ENCODE measurements at regions not wholly inside any gene's neighbourhood (a gene's known extent, or its start where the extent isn't known, plus 50 kb on each side); places are given as distances from the start of the nearest gene placed in this dataset.

DNA sequence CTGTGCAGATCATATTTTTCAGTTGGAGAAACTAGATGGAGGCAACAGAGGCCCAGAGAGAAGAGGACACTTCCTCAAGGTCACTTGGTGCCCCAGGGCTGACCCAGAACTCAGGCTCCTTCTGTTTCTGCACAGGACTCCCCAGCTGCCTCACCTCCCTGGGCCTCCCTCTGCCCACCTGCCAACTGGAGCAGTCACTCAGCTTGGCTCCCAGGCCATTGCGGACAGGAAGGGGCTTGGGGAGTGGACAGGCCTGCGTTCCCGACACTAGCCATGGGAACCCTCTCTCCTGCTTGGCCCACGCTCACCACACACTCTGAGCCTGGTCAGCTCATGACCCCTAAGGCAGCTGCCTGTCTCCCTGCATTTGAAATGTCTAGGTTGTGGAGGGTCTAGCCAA lies 78.1 kb upstream of the BRD7 start:
- Histone ChIP-seq H3K27ac (no peak overlapping the region), H3K4me3 (no peak overlapping the region), H3K9me3 (peaks cover under 1% of the 10 kb centered on the region), H3K4me1 (ENCODE audit: control insufficient read depth in 1 of 2, low read depth in 2 of 2) (no peaks in the 10 kb centered on the region), H3K36me3 (no peaks in the 10 kb centered on the region), H3K27me3 (replicated peaks; ENCODE audit: insufficient read depth) (no peaks in the 10 kb centered on the region)
- DNase-seq (ENCODE audit: low spot score), result no peak
- ATAC-seq (ENCODE audit: insufficient number of reproducible peaks, low FRiP score, low read depth), result no peak
- TF ChIP-seq, protein P1, sequence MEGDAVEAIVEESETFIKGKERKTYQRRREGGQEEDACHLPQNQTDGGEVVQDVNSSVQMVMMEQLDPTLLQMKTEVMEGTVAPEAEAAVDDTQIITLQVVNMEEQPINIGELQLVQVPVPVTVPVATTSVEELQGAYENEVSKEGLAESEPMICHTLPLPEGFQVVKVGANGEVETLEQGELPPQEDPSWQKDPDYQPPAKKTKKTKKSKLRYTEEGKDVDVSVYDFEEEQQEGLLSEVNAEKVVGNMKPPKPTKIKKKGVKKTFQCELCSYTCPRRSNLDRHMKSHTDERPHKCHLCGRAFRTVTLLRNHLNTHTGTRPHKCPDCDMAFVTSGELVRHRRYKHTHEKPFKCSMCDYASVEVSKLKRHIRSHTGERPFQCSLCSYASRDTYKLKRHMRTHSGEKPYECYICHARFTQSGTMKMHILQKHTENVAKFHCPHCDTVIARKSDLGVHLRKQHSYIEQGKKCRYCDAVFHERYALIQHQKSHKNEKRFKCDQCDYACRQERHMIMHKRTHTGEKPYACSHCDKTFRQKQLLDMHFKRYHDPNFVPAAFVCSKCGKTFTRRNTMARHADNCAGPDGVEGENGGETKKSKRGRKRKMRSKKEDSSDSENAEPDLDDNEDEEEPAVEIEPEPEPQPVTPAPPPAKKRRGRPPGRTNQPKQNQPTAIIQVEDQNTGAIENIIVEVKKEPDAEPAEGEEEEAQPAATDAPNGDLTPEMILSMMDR (IDR thresholded peaks at IDR 0.05), result no peak

DNA sequence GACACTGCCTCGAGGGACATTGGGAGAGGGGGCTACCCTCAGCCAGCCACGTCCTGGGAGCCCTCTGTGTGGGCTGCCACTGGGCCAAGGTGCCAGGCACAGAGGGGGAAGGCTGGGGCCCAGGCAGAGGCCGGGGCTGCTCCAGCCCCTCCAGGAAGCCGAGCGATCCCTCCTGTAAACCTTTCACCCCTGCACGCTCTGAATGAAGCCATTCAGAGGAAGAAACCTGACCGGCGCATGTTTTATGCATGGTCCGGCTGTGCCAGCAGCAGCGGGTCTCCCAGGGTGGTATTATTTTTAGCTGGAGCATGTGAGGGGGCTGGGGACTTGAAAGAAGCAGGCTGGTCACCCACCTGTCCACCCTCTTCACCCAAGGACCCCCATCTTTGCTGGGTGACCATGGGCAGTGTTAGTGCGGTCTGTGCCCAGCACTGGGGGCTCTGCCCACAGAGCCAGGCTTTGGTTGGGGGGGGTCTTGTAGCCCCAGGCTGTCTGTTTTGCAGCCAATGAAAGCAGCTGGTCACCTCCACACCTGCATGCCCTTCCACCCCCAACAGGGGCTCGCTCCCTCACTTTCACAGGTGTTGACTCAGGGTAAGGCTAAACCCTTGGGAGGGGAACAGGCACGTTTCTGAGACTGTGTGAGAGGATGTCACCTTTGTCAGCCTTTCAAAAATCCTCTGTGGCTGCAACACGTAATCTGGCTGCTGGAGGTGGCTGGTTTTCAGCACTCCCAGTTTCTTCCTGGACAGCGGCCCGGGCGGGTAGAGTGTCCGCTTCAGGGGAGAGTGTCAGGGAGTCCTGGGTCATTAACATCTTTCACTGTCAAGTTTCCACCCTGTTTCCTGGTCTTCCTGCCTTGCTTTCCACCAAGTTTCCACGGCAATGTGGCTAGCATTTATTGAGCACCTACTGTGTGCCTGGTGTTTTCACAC lies 77.1 kb upstream of the BRD7 start:
- Histone ChIP-seq H3K36me3 (no peaks in the 10 kb centered on the region), H3K9me3 (peaks cover 4% of the 10 kb centered on the region), H3K4me3 (no peak overlapping the region), H3K27ac (no peak overlapping the region), H3K4me1 (ENCODE audit: control insufficient read depth in 1 of 2, low read depth in 2 of 2) (no peaks in the 10 kb centered on the region), H3K27me3 (replicated peaks; ENCODE audit: insufficient read depth) (no peaks in the 10 kb centered on the region)
- DNase-seq (ENCODE audit: low spot score) (no peak), ATAC-seq (ENCODE audit: insufficient number of reproducible peaks, low FRiP score, low read depth) (no peak)
- TF ChIP-seq, protein P1 (IDR thresholded peaks at IDR 0.05), result no peak

DNA sequence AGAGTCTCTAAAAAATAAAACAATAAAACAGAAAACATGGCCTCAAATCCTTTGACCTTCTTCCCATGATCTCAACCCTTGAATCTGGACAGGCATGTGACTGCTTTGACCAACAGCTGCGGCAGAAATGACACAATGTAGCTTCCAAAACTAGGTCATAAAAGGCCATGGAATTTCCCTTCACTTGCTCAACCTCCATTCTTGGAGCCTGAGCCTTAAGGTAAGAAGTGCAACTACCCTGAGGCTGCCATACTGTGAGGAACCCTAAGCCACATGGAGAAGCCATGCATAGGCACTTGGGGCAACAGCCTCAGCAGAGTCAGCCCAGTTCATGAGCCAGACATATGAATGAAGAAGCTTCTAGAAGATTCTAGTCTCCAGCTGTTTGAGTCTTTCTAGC lies 75.7 kb upstream of the BRD7 start:
- TF ChIP-seq, protein P1 (IDR thresholded peaks at IDR 0.05), result no peak
- Histone ChIP-seq H3K4me1 (ENCODE audit: control insufficient read depth in 1 of 2, low read depth in 2 of 2) (no peaks in the 10 kb centered on the region), H3K9me3 (peaks cover 9% of the 10 kb centered on the region), H3K27me3 (replicated peaks; ENCODE audit: insufficient read depth) (no peaks in the 10 kb centered on the region), H3K4me3 (no peak overlapping the region), H3K36me3 (no peaks in the 10 kb centered on the region), H3K27ac (no peak overlapping the region)
- DNase-seq (ENCODE audit: low spot score) (no peak), ATAC-seq (ENCODE audit: insufficient number of reproducible peaks, low FRiP score, low read depth) (no peak)

DNA sequence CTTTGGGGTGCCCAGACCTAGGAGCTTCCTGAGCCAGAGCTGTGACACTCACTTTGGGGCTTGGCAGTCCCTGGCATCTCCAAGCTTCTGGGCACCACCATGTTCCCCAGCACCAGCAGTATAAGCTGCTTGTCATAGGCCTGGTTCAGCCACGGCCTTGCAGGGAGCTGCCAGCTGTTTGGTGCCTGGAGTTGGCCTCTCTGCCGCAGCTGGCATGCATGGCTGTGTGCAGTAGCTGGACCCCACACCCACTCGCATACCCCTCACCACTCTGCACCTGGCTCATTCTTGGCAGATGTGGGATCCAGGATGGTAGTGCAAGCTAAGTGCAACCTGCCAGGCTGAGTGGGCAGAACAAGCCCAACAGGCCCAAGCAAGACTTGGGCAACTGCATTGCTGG lies 73.4 kb upstream of the BRD7 start:
- Histone ChIP-seq H3K9me3 (peaks cover 15% of the 10 kb centered on the region), H3K4me1 (ENCODE audit: control insufficient read depth in 1 of 2, low read depth in 2 of 2) (no peaks in the 10 kb centered on the region), H3K4me3 (no peak overlapping the region), H3K27ac (no peak overlapping the region), H3K27me3 (replicated peaks; ENCODE audit: insufficient read depth) (no peaks in the 10 kb centered on the region), H3K36me3 (no peaks in the 10 kb centered on the region)
- TF ChIP-seq, protein P1 (IDR thresholded peaks at IDR 0.05), result no peak
- no peak for DNase-seq (ENCODE audit: low spot score)
- ATAC-seq (ENCODE audit: insufficient number of reproducible peaks, low FRiP score, low read depth), result no peak

DNA sequence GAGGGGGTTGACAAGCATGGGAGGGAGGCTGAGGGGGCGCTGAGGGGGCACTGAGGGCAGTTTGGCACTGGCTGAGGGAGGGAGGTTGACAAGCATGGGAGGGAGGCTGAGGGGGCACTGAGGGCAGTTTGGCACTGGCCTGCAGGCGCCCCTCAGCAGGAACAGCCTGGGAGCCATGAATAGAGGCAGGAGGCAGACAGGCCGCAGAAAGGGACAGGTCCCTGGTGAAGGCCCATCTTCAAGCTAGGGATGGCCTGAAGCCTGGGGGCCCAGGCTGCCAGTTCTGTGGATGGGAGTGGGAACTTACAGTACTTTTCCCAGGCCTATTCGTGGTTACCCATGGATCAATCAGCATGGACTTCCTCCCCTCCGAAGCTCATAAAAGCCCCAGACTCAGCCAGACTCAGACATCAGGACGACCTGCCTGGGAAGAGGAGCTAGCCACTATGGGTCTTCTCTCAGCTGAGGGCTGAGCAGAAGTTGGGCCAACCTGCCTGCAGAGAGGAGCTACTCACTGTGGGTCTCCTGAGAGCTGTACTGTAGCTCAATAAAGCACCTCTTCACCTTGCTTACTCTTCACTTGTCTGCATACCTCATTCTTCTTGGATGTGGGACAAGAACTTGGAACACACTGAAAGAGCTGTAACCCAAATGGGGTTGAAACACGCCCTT lies 72.8 kb upstream of the BRD7 start:
- no peak for DNase-seq (ENCODE audit: low spot score)

More for the DNA sequence above, 72.8 kb upstream of the BRD7 start:
- H3K36me3 ChIP-seq, result no peaks in the 10 kb centered on the region
- no peak overlapping the region for H3K4me3 ChIP-seq
- ATAC-seq (ENCODE audit: insufficient number of reproducible peaks, low FRiP score, low read depth), result no peak
- H3K9me3 ChIP-seq, result peaks cover 15% of the 10 kb centered on the region
- no peak overlapping the region for H3K27ac ChIP-seq
- H3K27me3 ChIP-seq (replicated peaks; ENCODE audit: insufficient read depth), result no peaks in the 10 kb centered on the region
- TF ChIP-seq, protein P1 (IDR thresholded peaks at IDR 0.05), result no peak
- no peaks in the 10 kb centered on the region for H3K4me1 ChIP-seq (ENCODE audit: control insufficient read depth in 1 of 2, low read depth in 2 of 2)

Measured in thoracic aorta (tissue), 2 donors.